Omental fat pad (tissue), 3 donors: ENCODE measurements at regions not wholly inside any gene's neighbourhood (a gene's known extent, or its start where the extent isn't known, plus 50 kb on each side); places are given as distances from the start of the nearest gene placed in this dataset.

Source experiments
- ATAC-seq: fragments of 150-250 bp; one replicate; pipeline ENCODE4 v1.9.1; 2016; ENCODE audit warnings: mild to moderate bottlenecking, moderate library complexity; ENCODE audit not compliant: low FRiP score
- DNase-seq: peaks from one replicate; pipeline ENCODE4 v3.0.0-alpha.2; 2019; ENCODE audit warnings: low spot score
- CTCF ChIP-seq, 3 donors: fragments of 450-650 bp; IDR thresholded peaks; one replicate each; pipeline ENCODE4 v1.5.1; 2016 to 2017; ENCODE audit warnings: antibody characterized with exemption in 3 of 3, mild to moderate bottlenecking in 3 of 3, moderate library complexity in 2 of 3

- ATAC-seq (no peak), DNase-seq (no peak)
- TF ChIP-seq CTCF (IDR thresholded peaks at IDR 0.05), result no peak
These were observed 69.2 kb downstream of the LYZL2 start for GRCh38 chr10:30560326-30560725.

GRCh38 chr10:30559180-30559579 lies 70.4 kb downstream of the LYZL2 start:
- DNase-seq, result no peak
- ATAC-seq, result no peak
- TF ChIP-seq CTCF (IDR thresholded peaks at IDR 0.05), result no peak

- ATAC-seq, result no peak
- no peak for TF ChIP-seq CTCF (IDR thresholded peaks at IDR 0.05)
- no peak for DNase-seq
These were observed 71.1 kb downstream of the LYZL2 start for GRCh38 chr10:30558411-30558810.

GRCh38 chr10:30557884-30558283 lies 71.7 kb downstream of the LYZL2 start:
- ATAC-seq (peak; percentile 79), DNase-seq (no peak)
- TF ChIP-seq CTCF (IDR thresholded peaks at IDR 0.05), result no peak

- no peak for DNase-seq
- peak; percentile 29 for ATAC-seq
- TF ChIP-seq CTCF (IDR thresholded peaks at IDR 0.05), result no peak
These were observed 73.4 kb downstream of the LYZL2 start for GRCh38 chr10:30556189-30556588.

- TF ChIP-seq CTCF (IDR thresholded peaks at IDR 0.05), result no peak
- DNase-seq, result no peak
- no peak for ATAC-seq
These were observed 74.1 kb downstream of the LYZL2 start for GRCh38 chr10:30555465-30555864.

GRCh38 chr10:30554440-30554825 lies 75.1 kb downstream of the LYZL2 start:
- ATAC-seq (no peak), DNase-seq (no peak)
- TF ChIP-seq CTCF (IDR thresholded peaks at IDR 0.05), result no peak
